SK-N-SH (cell line): ENCODE measurements at regions not wholly inside any gene's neighbourhood (a gene's known extent, or its start where the extent isn't known, plus 50 kb on each side); places are given as distances from the start of the nearest gene placed in this dataset.

Experiments used
- CTCF ChIA-PET: fragments of 300-600, 350-600 bp; formaldehyde crosslinking; extraction: SDS; loops from one replicate; lab custom pipeline; 2021; lab: Yijun Ruan, JAX
- POLR2A ChIA-PET: fragments of 350-600 bp; sonication (Branson Sonifier 250); formaldehyde crosslinking; extraction: SDS; loops from one replicate; lab custom pipeline; 2020; ENCODE audit warnings: antibody characterized with exemption, inconsistent platforms; lab: Yijun Ruan, JAX
- DNase-seq: peaks from one replicate; pipeline ENCODE4 v3.0.0; 2012
- H2AFZ ChIP-seq: fragments of 200-600 bp; sonication (generic); 2 replicates; pipeline ENCODE4 v1.8.1; 2016; ENCODE audit warnings: antibody characterized with exemption, mild to moderate bottlenecking, low read depth
- H3F3A ChIP-seq: fragments of 200-600 bp; sonication (generic); replicated peaks from 2 replicates; pipeline ENCODE3; 2016; ENCODE audit warnings: antibody characterized with exemption, mild to moderate bottlenecking; ENCODE audit not compliant: insufficient read depth
- H3K27ac ChIP-seq, 2 experiments: fragments of 200-500 bp in 1 of 2; fragments of 200-600 bp in 1 of 2; sonication (Bioruptor generic) in 1 of 2; sonication (generic), shearing (Covaris generic) in 1 of 2; 2 replicates each; pipeline versions ENCODE4 v1.5.1 to v1.6.1; 2014 to 2016; ENCODE audit warnings: low read depth in 2 of 2, inconsistent platforms in 1 of 2, low read length in 1 of 2, mild to moderate bottlenecking in 1 of 2, mixed read lengths in 1 of 2
- H3K27me3 ChIP-seq: fragments of 200-600 bp; sonication (generic), shearing (Covaris generic); 2 replicates; pipeline ENCODE4 v1.6.1; 2016; ENCODE audit warnings: mixed run types; ENCODE audit not compliant: insufficient read depth
- H3K36me3 ChIP-seq, 2 experiments: fragments of 200-500 bp in 1 of 2; fragments of 200-600 bp in 1 of 2; sonication (Bioruptor generic) in 1 of 2; sonication (generic) in 1 of 2; replicated peaks in 1 of 2; 2 replicates each; pipeline versions ENCODE3 to v1.5.1; 2014 to 2016; ENCODE audit warnings: low read length in 1 of 2, mild to moderate bottlenecking in 1 of 2; ENCODE audit not compliant: insufficient read depth in 2 of 2, control insufficient read depth in 1 of 2
- H3K4me1 ChIP-seq, 2 experiments: fragments of 200-500 bp in 1 of 2; fragments of 200-600 bp in 1 of 2; sonication (Bioruptor generic) in 1 of 2; sonication (generic), shearing (Covaris generic) in 1 of 2; 2 replicates each; pipeline versions ENCODE4 v1.5.1 to v1.6.1; 2014 to 2016; ENCODE audit warnings: low read depth in 1 of 2, low read length in 1 of 2, mixed run types in 1 of 2; ENCODE audit not compliant: insufficient read depth in 2 of 2, control insufficient read depth in 1 of 2
- H3K4me2 ChIP-seq: fragments of 200-600 bp; sonication (generic), shearing (Covaris generic); 2 replicates; pipeline ENCODE4 v1.6.1; 2017; ENCODE audit warnings: mixed run types
- H3K4me3 ChIP-seq, 2 experiments: fragments of 200-500 bp in 1 of 2; fragments of 200-600 bp in 1 of 2; sonication (Bioruptor generic) in 1 of 2; sonication (generic), shearing (Covaris generic) in 1 of 2; 2 replicates each; pipeline versions ENCODE4 v1.5.1 to v1.8.1; 2014 to 2016; ENCODE audit warnings: low read depth in 2 of 2, inconsistent platforms in 1 of 2, low read length in 1 of 2, mild to moderate bottlenecking in 1 of 2, mixed read lengths in 1 of 2, moderate library complexity in 1 of 2
- H3K79me2 ChIP-seq: fragments of 200-600 bp; sonication (generic); 2 replicates; pipeline ENCODE4 v1.8.1; 2017; ENCODE audit warnings: mild to moderate bottlenecking; ENCODE audit not compliant: insufficient read depth
- H3K9ac ChIP-seq: fragments of 200-600 bp; sonication (generic); 2 replicates; pipeline ENCODE4 v1.6.1; 2017; ENCODE audit warnings: mixed run types
- H3K9me2 ChIP-seq: fragments of 200-600 bp; sonication (generic); 2 replicates; pipeline ENCODE4 v1.6.1; 2017; ENCODE audit warnings: mixed run types
- H3K9me3 ChIP-seq: fragments of 200-600 bp; sonication (generic); 2 replicates; pipeline ENCODE4 v1.6.1; 2017; ENCODE audit warnings: mixed run types, mild to moderate bottlenecking, moderate library complexity
- H4K20me1 ChIP-seq: fragments of 200-600 bp; sonication (generic); 2 replicates; pipeline ENCODE4 v1.6.1; 2017; ENCODE audit warnings: mild to moderate bottlenecking, mixed run types; ENCODE audit not compliant: insufficient read depth
- CTCF ChIP-seq: fragments of 200-600 bp; sonication (generic); IDR thresholded peaks from 2 replicates; pipeline ENCODE4 v1.6.1; 2017; ENCODE audit warnings: antibody characterized with exemption, mild to moderate bottlenecking, moderate library complexity
- ELF1 ChIP-seq: IDR thresholded peaks from 2 replicates; pipeline ENCODE4 v1.4.0; 2012
- EZH2phosphoT487 ChIP-seq: fragments of 200-600 bp; sonication (generic); IDR thresholded peaks from 2 replicates; pipeline ENCODE4 v1.6.1; 2017; ENCODE audit warnings: low read depth, mixed run types, mild to moderate bottlenecking, antibody characterized with exemption, moderate library complexity, borderline replicate concordance
- FOXJ3 ChIP-seq: sonication (generic); formaldehyde crosslinking; IDR thresholded peaks from 2 replicates; pipeline ENCODE4 v1.5.1; 2020; ENCODE audit warnings: mild to moderate bottlenecking, missing genetic modification reagents
- IRF3 ChIP-seq: fragments of 150-350 bp; IDR thresholded peaks from 2 replicates; pipeline ENCODE4 v1.6.1; 2016; ENCODE audit warnings: mild to moderate bottlenecking, low read depth, low read length
- JUND ChIP-seq: IDR thresholded peaks from 2 replicates; pipeline ENCODE4 v1.4.0; 2012
- MAX ChIP-seq: IDR thresholded peaks from 2 replicates; pipeline ENCODE4 v1.4.0; 2012; ENCODE audit warnings: low read depth
- MEF2A ChIP-seq: IDR thresholded peaks from 2 replicates; pipeline ENCODE4 v1.4.0; 2012; ENCODE audit warnings: low read depth, borderline replicate concordance
- NFIC ChIP-seq: IDR thresholded peaks from 2 replicates; pipeline ENCODE4 v1.4.0; 2012; ENCODE audit warnings: borderline replicate concordance
- NRF1 ChIP-seq: IDR thresholded peaks from 2 replicates; pipeline ENCODE4 v1.6.1; 2012; ENCODE audit warnings: low read depth, mild to moderate bottlenecking, low read length
- RAD21 ChIP-seq: IDR thresholded peaks from 2 replicates; pipeline ENCODE4 v1.6.1; 2012; ENCODE audit warnings: mild to moderate bottlenecking, low read length
- RCOR1 ChIP-seq: fragments of 150-350 bp; IDR thresholded peaks from 2 replicates; pipeline ENCODE4 v1.6.1; 2017; ENCODE audit warnings: antibody characterized with exemption, low read length
- SIN3A ChIP-seq: IDR thresholded peaks from 2 replicates; pipeline ENCODE4 v1.6.1; 2012; ENCODE audit warnings: low read depth, mild to moderate bottlenecking, low read length, moderate library complexity, borderline replicate concordance
- TCF12 ChIP-seq: IDR thresholded peaks from 2 replicates; pipeline ENCODE4 v1.4.0; 2012
- TEAD4 ChIP-seq: IDR thresholded peaks from 2 replicates; pipeline ENCODE4 v1.4.0; 2012; ENCODE audit warnings: mild to moderate bottlenecking, borderline replicate concordance; ENCODE audit not compliant: insufficient read depth
- USF1 ChIP-seq: IDR thresholded peaks from 2 replicates; pipeline ENCODE4 v1.4.0; 2012; ENCODE audit warnings: low read depth, borderline replicate concordance
- USF2 ChIP-seq: fragments of 150-350 bp; IDR thresholded peaks from 2 replicates; pipeline ENCODE4 v1.6.1; 2017; ENCODE audit warnings: antibody characterized with exemption, low read length, low read depth, borderline replicate concordance
- YY1 ChIP-seq: IDR thresholded peaks from 2 replicates; pipeline ENCODE4 v1.4.0; 2012; ENCODE audit warnings: low read depth, mild to moderate bottlenecking
- WGBS: methylation state at CpG from one replicate; pipeline ENCODE4 v1.1.6; 2017; ENCODE audit warnings: low lambda C conversion rate; 5-methylcytosine and 5-hydroxymethylcytosine counted together

- Histone ChIP-seq H3K4me1 (no peaks in the 10 kb centered on the region), H3K4me2 (no peak overlapping the region), H3F3A (no peaks in the 10 kb centered on the region), H3K4me3 (no peak overlapping the region), H3K36me3 (no peaks in the 10 kb centered on the region), H3K9ac (no peak overlapping the region), H3K27me3 (no peaks in the 10 kb centered on the region), H3K27ac (no peak overlapping the region), H3K79me2 (no peaks in the 10 kb centered on the region), H2AFZ (no peak overlapping the region), H3K9me3 (no peaks in the 10 kb centered on the region), H3K9me2 (no peaks in the 10 kb centered on the region), H4K20me1 (no peaks in the 10 kb centered on the region)
- DNase-seq, result no peak
- TF ChIP-seq NFIC (no peak), FOXJ3 (no peak), CTCF (no peak), RCOR1 (no peak), JUND (no peak), IRF3 (no peak), RAD21 (no peak), TEAD4 (no peak), ELF1 (no peak), USF2 (no peak), EZH2phosphoT487 (no peak), TCF12 (no peak), SIN3A (no peak), MAX (no peak), MEF2A (no peak), YY1 (no peak), USF1 (no peak), NRF1 (no peak)
- 4% methylated on average over 7 of the region's 7 CpGs for WGBS
- ChIA-PET CTCF (no interaction called here), POLR2A (no interaction called here)
Observed at GRCh38 chr4:164571593-164572390, 182.1 kb upstream of the SMIM31 start.
